A673 (cell line): ENCODE measurements at regions not wholly inside any gene's neighbourhood (a gene's known extent, or its start where the extent isn't known, plus 50 kb on each side); places are given as distances from the start of the nearest gene placed in this dataset.

Experiments used
- BruUV-seq: library from RNA; stranded (reverse); fragments of 400-500 nt; replicated peaks from 2 replicates; lab custom pipeline; 2021; lab: Mats Ljungman, UMichigan
- CTCF ChIA-PET: fragments of 300-600 bp; sonication (Branson Sonifier 250); formaldehyde crosslinking; loops from one replicate; lab custom pipeline; 2022; ENCODE audit warnings: antibody characterized with exemption; lab: Charles Lee
- POLR2A ChIA-PET: fragments of 300-600 bp; sonication (Branson Sonifier 250); formaldehyde crosslinking; loops from one replicate; lab custom pipeline; 2022; ENCODE audit warnings: antibody characterized with exemption; ENCODE audit not compliant: low non-redundant PET; lab: Charles Lee
- DNase-seq: peaks from one replicate; pipeline ENCODE4 v3.0.0-alpha.2; 2015; ENCODE audit warnings: low spot score
- H3K27ac ChIP-seq: fragments of 200-600 bp; sonication (generic); 2 replicates; pipeline ENCODE4 v1.5.1; 2016; ENCODE audit warnings: mixed run types, low read depth, mild to moderate bottlenecking, mixed read lengths, antibody characterized with exemption, low read length; ENCODE audit not compliant: poor library complexity, severe bottlenecking
- H3K27me3 ChIP-seq: fragments of 200-600 bp; sonication (generic); replicated peaks from 2 replicates; pipeline ENCODE4 v1.6.1; 2017; ENCODE audit warnings: mixed run types, low read depth, mild to moderate bottlenecking, mixed read lengths, antibody characterized with exemption, low read length; ENCODE audit not compliant: insufficient read depth, poor library complexity
- H3K36me3 ChIP-seq: fragments of 200-600 bp; sonication (generic); 2 replicates; pipeline ENCODE4 v1.6.1; 2016; ENCODE audit warnings: mixed run types, mild to moderate bottlenecking, mixed read lengths, antibody characterized with exemption, low read length; ENCODE audit not compliant: insufficient read depth, poor library complexity, severe bottlenecking
- H3K4me1 ChIP-seq: fragments of 200-600 bp; sonication (generic); 2 replicates; pipeline ENCODE4 v1.6.1; 2017; ENCODE audit warnings: mixed run types, mild to moderate bottlenecking, mixed read lengths, antibody characterized with exemption, low read length; ENCODE audit not compliant: insufficient read depth, poor library complexity, severe bottlenecking
- H3K4me3 ChIP-seq: fragments of 200-600 bp; sonication (generic); 2 replicates; pipeline ENCODE4 v1.5.1; 2016; ENCODE audit warnings: low read depth, mixed run types, mild to moderate bottlenecking, mixed read lengths, low read length; ENCODE audit not compliant: poor library complexity, severe bottlenecking
- H3K9me3 ChIP-seq: fragments of 200-600 bp; sonication (generic); 2 replicates; pipeline ENCODE4 v1.6.1; 2016; ENCODE audit warnings: mixed run types, low read depth, mild to moderate bottlenecking, mixed read lengths, antibody characterized with exemption, low read length; ENCODE audit not compliant: poor library complexity, severe bottlenecking
- CTCF ChIP-seq: fragments of 300-800, 200-600 bp; sonication (generic); conservative IDR thresholded peaks from 2 replicates; pipeline ENCODE4 v1.5.1; 2017; ENCODE audit warnings: low read depth, mild to moderate bottlenecking, antibody characterized with exemption, low read length, moderate library complexity, mixed read lengths
- EZH2 ChIP-seq: fragments of 200-600 bp; sonication (generic); IDR thresholded peaks from 2 replicates; pipeline ENCODE4 v1.6.1; 2017; ENCODE audit warnings: borderline replicate concordance, low read depth, mild to moderate bottlenecking, mixed read lengths, antibody characterized with exemption, low read length; ENCODE audit not compliant: poor library complexity, severe bottlenecking
- intact Hi-C: fragments of 100-400 bp; cut with micrococcal nuclease; formaldehyde crosslinking; loops from one replicate; pipeline ENCODE4 v1.10.0; 2022; ENCODE audit not compliant: unreplicated experiment

- H3K4me3 ChIP-seq: no peak overlapping the region
- no peaks in the 10 kb centered on the region for H3K27me3 ChIP-seq
- intact Hi-C loops: no loop called here
- H3K9me3 ChIP-seq: no peaks in the 10 kb centered on the region
- CTCF ChIA-PET: no interaction called here
- no peaks in the 10 kb centered on the region for H3K36me3 ChIP-seq
- DNase-seq: no peak
- peaks cover 1% of the 10 kb centered on the region for H3K4me1 ChIP-seq
- TF ChIP-seq CTCF (no peak), EZH2 (no peak)
- POLR2A ChIA-PET: no interaction called here
- no TSS peak for BruUV-seq
- H3K27ac ChIP-seq: no peak overlapping the region
Measured at GRCh38 chr11:21976210-21976609, 216.7 kb upstream of the ANO5 start.

GRCh38 chr11:21983431-21983830, 209.5 kb upstream of the ANO5 start:
- intact Hi-C loops: loop anchor here (5.0 to 10.0 kb wide), 2 partner anchors 51 to 109 kb away; no protein-coding TSS in a partner anchor
- peaks cover 28% of the 10 kb centered on the region for H3K4me1 ChIP-seq
- no TSS peak for BruUV-seq
- H3K9me3 ChIP-seq: no peaks in the 10 kb centered on the region
- no peaks in the 10 kb centered on the region for H3K27me3 ChIP-seq
- ChIA-PET POLR2A (no interaction called here), CTCF (interaction anchor here (0.7 kb wide), 1 partner anchor 1171 kb away, joined by 6 read pairs; no protein-coding TSS in a partner anchor)
- no peak overlapping the region for H3K4me3 ChIP-seq
- H3K27ac ChIP-seq: no peak overlapping the region
- no peak for DNase-seq
- H3K36me3 ChIP-seq: no peaks in the 10 kb centered on the region
- TF ChIP-seq CTCF (no peak), EZH2 (no peak)

- no TSS peak for BruUV-seq
- ChIA-PET CTCF (no interaction called here), POLR2A (no interaction called here)
- no peaks in the 10 kb centered on the region for H3K27me3 ChIP-seq
- intact Hi-C loops: loop anchor here (10.0 kb wide), 1 partner anchor 112 kb away; no protein-coding TSS in a partner anchor
- H3K4me1 ChIP-seq: peaks cover 28% of the 10 kb centered on the region
- no peaks in the 10 kb centered on the region for H3K9me3 ChIP-seq
- H3K4me3 ChIP-seq: no peak overlapping the region
- TF ChIP-seq EZH2 (no peak), CTCF (no peak)
- no peak for DNase-seq
- no peaks in the 10 kb centered on the region for H3K36me3 ChIP-seq
- no peak overlapping the region for H3K27ac ChIP-seq
Measured at GRCh38 chr11:21986361-21986760, 206.5 kb upstream of the ANO5 start.
